Stimulated activated naive CD4-positive, alpha-beta T cell treated with Interleukin-2 at 50 U/mL for 16 hours (primary cell): ENCODE measurements at regions not wholly inside any gene's neighbourhood (a gene's known extent, or its start where the extent isn't known, plus 50 kb on each side); places are given as distances from the start of the nearest gene placed in this dataset.

Experiments used
- DNase-seq: peaks from one replicate; lab custom pipeline; 2025; lab: John Stamatoyannopoulos, UW

- no peak for DNase-seq
These were observed 1668.6 kb downstream of the GRIK2 start for GRCh38 chr6:103062136-103062535.

GRCh38 chr6:103047567-103047966, 1654.1 kb downstream of the GRIK2 start:
- no peak for DNase-seq

- DNase-seq: no peak
These were observed 1648.8 kb downstream of the GRIK2 start for GRCh38 chr6:103042336-103042735.

- no peak for DNase-seq
These were observed 1643.3 kb downstream of the GRIK2 start for GRCh38 chr6:103036846-103037245.

- DNase-seq: no peak
These were observed 1633.9 kb downstream of the GRIK2 start for GRCh38 chr6:103027271-103027931.

GRCh38 chr6:103018426-103018825, 1624.9 kb downstream of the GRIK2 start:
- DNase-seq: no peak

GRCh38 chr6:103017878-103018277, 1624.4 kb downstream of the GRIK2 start:
- no peak for DNase-seq

- no peak for DNase-seq
These were observed 1618.1 kb downstream of the GRIK2 start for GRCh38 chr6:103011605-103012004.

- no peak for DNase-seq
These were observed 1608.8 kb downstream of the GRIK2 start for GRCh38 chr6:103002282-103002681.

GRCh38 chr6:103001724-103002123, 1608.2 kb downstream of the GRIK2 start:
- no peak for DNase-seq

- no peak for DNase-seq
These were observed 1607.2 kb downstream of the GRIK2 start for GRCh38 chr6:103000688-103001087.

- DNase-seq: no peak
These were observed 1602.0 kb downstream of the GRIK2 start for GRCh38 chr6:102995491-102995890.

GRCh38 chr6:102994866-102995265, 1601.4 kb downstream of the GRIK2 start:
- no peak for DNase-seq

GRCh38 chr6:102986086-102986485, 1592.6 kb downstream of the GRIK2 start:
- no peak for DNase-seq

- DNase-seq: no peak
These were observed 1590.8 kb downstream of the GRIK2 start for GRCh38 chr6:102984357-102984756.

GRCh38 chr6:102981490-102982015, 1588.0 kb downstream of the GRIK2 start:
- no peak for DNase-seq

GRCh38 chr6:102980951-102981350, 1587.4 kb downstream of the GRIK2 start:
- DNase-seq: no peak

- DNase-seq: no peak
These were observed 1568.4 kb downstream of the GRIK2 start for GRCh38 chr6:102961902-102962301.

- DNase-seq: no peak
These were observed 1557.5 kb downstream of the GRIK2 start for GRCh38 chr6:102950967-102951366.

GRCh38 chr6:102944475-102944874, 1551.0 kb downstream of the GRIK2 start:
- no peak for DNase-seq

- DNase-seq: no peak
These were observed 1548.7 kb downstream of the GRIK2 start for GRCh38 chr6:102942206-102942605.

GRCh38 chr6:102936959-102937358, 1543.5 kb downstream of the GRIK2 start:
- DNase-seq: no peak

GRCh38 chr6:102928109-102928508, 1534.6 kb downstream of the GRIK2 start:
- DNase-seq: no peak

- DNase-seq: no peak
These were observed 1524.7 kb downstream of the GRIK2 start for GRCh38 chr6:102918161-102918560.
